ENCODE measurements at regions not wholly inside any gene's neighbourhood (a gene's known extent, or its start where the extent isn't known, plus 50 kb on each side); places are given as distances from the start of the nearest gene placed in this dataset.
"Not testable (repeated sequence)": the region's sequence is repeated elsewhere in the genome, so short reads cannot be mapped to it uniquely, and the experiment has no call there.

DNA sequence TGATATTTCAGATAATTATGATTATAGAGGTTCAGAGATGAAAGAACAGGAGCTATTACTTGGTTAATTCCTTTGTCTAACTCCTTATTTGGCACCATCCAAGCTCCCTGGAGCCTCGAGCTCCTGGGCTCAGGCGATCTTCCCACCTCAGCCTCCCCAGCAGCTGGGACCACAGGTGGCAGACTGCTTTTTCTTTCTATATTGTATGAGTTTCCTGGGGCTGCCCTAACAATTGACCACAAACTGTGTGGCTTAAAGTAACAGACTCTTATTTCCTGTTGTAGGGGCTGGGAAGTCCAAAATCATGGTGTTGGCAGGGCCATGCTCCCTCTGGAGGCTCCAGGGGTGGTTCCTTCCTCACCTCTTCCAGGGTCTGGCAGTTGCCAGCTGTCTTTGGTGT is 163.3 kb upstream of the ADCY1 start:
- DNase-seq, result no peak

DNA sequence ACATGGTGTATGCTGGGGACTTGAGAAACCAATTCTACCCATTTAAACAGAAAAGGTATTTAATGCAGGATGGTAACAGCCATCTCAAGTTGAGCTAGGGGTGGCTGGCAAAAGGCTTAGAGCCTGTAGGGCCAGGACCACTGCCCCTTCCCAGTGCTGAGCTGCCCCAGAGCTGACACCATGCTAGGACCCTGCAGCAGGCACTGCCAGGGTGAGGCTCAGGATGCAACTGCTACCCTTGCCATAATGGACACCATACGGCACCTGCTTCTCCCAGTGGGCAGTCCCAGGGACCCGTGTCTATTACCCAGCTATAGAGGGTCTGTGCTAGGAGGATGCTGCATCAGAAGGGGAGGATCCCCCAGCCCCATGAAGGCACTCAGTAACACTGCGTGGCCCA is 160.7 kb upstream of the ADCY1 start:
- DNase-seq, result no peak

DNA sequence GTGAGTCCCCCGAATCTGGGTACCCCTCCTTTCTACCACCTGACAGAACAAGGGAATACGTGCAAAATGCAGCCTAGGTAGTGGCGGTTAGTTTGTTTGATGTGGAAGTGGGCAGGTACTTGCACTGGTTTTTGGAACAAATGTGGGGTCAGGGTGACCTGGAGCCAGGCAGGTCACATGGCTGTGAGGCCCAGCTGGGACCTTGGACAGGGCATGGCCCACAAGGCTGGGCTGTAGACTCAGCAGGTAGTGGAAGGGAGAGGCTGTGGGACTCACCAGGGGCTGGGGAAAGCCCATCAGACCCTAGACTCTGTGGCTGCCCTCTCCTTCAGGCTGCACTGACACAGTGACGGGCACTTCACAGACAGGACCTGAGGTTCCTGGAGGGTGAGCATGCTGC is 159.9 kb upstream of the ADCY1 start:
- no peak for DNase-seq

DNA sequence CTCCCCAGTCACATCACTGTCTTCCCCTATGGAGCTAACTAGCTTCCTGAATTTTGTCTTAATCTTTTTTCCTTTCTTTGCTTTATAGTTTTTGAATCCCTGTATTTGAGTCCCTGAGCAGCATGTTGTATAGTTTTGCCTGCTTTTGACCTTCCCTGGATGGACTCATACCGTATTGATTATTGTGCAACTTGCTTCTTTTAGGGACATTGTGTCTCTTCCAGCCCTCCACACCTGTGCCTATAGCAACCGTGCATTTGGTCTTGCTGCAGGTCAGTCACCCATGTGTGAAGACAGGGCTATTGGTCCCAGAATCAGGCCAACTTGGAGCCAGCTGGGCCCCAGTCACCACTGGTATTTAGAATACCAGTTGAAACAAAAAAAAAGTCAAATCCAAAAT is 158.9 kb upstream of the ADCY1 start:
- DNase-seq, result no peak

DNA sequence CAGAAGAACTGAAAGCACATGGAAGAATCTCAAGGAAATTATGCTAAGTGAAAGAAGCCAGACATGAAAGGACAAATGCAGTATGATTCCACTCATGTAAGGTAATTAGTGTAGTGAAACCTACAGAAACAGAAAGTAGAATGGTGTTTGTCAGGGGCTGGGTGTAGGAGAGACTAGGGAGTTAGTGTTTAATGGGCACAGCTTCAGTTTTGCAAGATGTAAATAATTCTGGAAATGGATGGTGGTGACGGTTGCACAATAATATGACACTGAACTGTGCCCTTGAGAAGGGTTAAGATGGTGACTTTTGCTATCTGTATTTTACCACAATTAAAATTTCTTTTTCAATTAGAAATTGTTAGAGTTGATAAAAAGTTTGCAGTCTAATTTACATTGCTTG is 157.3 kb upstream of the ADCY1 start:
- DNase-seq, result no peak

DNA sequence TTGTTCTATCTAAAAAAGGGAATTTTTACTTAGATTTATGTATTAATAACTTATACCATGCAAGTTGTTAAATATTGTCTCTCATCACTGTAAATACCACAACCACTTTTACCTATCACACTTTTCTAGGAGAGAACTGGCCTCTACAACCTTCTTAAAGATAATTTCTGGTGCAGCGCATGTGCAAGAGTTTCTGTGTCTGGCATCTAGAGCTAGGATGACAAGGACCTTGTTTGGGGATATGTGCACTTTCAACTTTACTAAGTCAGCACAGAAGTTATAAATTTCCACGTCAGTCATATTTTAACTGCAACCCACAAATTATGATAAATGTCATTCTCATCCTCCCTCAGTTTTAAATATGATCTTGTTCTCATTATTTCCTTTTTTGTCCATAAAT is 156.9 kb upstream of the ADCY1 start:
- no peak for DNase-seq

DNA sequence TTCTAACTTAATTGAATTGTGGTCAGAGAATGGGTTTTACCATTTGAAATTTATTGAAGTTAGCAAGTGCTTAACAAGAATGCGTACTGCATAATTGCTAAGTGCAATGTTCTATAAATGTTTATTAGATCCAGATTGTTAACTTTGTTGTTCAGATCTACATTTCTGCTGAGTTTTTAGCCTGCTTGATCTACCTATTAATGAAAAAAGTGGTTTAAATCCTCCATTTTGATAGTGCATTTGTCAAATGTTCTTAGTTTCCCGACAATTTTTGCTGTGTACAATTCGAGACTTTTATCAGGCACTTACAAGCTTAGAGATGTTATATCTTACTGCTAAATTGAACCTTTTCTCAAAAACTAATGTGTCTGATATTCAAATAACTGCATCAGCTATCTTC is 156.4 kb upstream of the ADCY1 start:
- no peak for DNase-seq

DNA sequence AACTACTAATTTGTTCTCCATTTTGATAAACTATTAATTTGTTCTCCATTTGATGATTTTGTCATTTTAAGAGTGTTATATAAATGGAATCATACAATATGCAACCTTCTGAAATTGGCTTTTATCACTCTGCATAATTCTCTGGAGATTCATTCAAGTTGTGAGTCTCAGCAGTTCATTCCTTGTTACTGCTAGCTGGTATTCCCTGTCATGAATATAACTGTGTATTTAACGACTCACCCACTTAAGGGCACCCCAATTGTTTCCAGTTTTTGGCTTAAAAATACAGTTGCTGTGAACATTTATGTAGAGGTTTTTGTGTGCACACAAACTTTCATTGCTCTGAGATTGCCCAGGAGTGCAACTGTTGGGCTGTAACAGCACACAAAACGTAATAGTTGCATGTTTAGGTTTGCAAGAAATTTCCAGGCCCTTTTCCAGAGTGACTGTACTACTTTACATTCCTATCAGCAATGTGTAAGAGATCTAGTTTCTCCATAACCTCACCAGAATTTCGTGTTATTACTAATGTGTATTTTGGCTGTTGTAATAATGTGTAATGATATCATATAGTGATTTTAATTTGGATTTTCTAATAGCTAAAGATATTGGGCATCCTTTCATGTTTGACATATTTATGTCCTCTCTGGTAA is 153.2 kb upstream of the ADCY1 start:
- no peak for DNase-seq

DNA sequence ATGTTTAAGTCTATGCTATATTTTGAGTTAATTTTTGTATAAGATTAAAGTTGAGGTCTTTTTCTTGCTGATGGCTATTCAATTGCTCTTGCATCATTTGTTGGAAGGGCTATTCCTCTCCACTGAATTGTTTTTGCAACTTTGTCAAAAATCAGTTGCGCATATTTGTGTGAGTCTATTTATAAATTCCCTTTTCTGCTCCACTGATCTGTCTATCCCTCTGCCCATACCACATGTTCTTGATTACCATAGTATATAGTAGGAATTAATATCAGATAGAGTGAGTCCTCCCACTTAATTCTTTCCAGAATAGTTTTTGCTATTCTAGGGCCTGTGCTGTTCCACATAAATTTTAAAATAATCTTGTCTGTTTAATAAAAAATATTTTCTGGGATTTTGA is 152.4 kb upstream of the ADCY1 start:
- DNase-seq, result no peak

DNA sequence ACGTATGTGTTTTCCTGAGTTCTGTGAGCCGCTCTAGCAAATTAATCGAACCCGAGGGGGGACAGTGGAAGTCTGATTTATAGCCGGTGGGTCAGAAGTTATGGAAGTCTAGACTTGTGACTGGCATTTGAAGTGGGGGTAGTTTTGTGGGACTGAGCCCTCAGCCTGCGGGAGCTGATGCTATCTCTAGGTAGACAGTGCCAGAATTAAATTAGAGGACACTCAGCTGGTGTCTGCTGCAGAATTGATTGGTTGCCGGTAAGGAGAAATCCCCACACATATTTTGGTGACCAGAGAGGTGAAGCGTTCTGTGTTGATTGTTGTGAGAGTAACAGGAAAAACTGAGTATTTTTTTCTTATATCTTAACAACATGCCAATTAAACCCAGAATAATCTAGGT is 143.8 kb upstream of the ADCY1 start:
- no peak for DNase-seq

DNA sequence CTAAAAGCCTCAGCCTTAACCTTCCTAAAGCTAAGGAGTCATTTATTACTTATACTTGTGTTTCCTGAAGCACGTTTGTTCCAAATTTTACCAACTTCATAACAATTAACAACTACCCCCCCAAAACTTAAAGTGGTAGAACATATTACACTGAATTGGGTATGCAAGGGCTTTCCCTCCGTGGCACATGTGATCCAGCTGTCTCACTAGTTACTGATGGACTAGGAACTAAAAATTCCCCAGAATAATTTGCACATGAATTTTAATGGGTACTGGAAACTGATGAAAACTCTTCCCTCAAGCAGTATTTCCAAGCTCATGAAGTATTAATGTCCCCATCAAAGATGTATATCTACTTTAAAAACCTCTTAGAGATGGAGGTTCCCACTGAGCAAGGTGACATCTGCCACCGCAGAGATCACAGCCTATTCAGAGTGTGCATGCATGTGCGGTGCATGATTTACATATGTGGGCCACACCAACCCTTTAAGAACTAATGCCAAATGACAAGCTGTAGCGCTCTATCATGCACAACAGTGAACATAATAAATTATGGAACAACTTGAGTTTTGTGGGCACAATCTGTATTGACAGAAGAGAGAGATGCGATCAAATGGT is 139.9 kb upstream of the ADCY1 start:
- no peak for DNase-seq

DNA sequence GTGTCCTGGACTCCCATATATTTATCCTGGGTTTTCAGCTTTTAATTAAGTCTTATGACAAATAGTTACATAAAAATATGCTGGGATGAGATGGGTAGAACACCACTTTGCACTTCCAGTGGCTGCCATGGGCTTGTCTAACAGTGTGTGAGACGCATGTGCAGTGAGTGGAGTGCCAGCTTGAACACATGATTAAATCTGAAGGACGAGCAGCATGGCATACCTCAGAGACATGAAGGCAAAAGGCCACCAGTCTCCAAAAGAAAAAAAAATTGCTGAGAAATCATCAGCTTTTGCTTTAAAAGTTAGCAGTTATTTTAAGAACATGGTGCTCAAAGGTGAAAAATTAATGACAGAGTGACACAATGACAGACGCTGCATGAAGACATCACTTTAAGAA is 139.0 kb upstream of the ADCY1 start:
- no peak for DNase-seq

DNA sequence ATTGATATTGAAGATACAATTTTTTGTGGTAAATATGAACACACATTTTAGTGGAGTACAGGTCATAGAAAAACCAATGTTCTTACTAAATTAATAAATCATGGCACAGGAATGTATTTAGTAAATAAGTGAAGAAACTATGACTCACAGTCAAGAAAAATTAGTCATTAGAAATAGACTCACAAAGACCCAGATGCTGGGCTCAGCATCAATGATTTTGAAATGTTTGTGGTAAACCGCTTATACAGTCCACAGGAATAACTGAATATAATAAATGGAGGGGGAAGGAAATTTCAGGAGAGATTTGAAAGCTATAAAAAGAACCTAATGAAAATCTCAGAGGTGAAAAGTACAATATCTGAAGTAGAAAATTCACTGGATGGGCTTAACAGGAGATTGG is 138.3 kb upstream of the ADCY1 start:
- no peak for DNase-seq

DNA sequence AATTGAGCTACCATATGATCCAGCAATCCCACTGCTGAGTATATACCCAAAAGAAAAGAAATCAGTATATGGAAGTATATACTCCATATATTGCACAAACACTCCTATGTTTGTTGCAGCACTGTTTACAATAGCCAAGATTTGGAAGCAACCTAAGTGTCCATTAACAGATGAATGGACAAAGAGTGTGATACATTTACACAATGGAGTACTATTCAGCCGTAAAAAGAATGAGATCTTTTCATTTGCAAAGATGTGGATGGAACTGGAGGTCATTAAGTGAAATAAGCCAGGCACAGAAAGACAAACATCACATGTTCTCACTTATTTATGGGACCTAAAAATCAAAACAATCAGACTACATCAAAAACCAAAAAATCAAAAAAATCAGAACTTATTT is 133.4 kb upstream of the ADCY1 start:
- DNase-seq, result not testable (repeated sequence)

DNA sequence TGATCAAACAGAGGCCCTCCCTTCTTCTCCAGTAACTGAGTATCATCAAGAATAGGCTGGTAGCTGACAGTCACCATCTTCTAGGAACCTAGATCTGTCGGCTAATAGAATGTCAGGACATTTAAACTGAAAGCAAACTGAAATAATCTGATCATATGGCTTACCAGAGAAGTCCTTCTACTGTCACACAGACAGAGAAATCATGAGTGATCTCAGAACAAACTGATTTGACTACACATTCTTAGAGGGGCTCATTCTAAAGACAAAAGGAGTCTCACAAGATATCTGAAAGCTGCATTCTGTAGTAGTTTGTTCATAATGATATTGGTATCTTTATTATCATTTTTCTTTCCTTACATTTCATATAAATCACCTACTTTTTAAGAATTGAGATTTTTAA is 130.9 kb upstream of the ADCY1 start:
- no peak for DNase-seq

DNA sequence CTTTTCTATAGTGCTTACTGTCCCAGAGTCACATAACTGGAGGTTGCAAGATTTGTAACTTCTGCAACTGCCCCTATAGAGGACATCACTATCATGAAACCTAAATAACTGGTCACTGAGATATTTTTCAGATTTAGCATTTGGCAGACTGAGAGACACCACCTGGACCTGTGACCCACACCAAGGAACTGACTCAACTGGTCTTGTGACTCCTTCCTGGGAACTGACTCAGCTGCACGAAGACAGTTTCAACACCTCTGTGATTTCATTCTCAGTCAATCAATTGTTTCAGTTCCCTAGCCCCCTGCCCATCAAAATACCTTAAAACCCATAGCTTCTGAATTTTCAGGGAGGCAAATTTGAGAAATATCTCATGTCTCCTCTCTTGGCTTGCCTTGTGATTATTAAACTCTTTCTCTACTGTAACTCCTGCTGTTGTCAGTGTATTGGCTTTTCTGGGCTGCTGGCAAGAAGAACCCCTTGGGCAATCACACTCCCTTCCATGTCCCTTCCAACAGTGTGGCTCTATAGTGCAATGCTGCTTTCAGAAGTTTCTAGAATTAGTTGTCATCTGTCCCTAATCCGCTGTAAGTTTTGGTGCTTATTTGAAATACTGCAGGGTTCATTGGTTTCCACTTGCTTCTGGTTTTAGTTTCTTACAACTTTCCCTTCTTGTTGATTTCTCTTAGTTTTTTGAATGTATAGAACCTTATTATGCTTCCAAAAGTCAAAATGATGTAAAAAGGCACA is 127.8 kb upstream of the ADCY1 start:
- DNase-seq, result no peak

DNA sequence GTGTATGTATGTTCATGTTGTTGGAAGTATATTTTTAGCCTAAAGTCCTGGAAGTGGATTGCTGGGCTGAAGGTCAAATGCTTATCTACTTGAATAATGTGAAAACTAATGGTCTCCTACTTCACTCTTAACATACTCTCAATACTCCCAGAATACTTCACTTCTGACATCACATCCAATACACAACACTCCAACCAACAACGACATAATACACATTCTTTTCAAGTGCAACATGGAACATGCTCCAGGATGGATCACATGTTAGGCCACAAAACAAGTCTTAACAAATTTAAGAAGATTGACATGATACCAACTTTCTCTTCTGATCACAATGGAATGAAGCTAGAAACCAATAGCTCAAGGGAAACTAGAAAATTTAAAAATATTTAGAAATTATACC is 126.9 kb upstream of the ADCY1 start:
- DNase-seq, result no peak

DNA sequence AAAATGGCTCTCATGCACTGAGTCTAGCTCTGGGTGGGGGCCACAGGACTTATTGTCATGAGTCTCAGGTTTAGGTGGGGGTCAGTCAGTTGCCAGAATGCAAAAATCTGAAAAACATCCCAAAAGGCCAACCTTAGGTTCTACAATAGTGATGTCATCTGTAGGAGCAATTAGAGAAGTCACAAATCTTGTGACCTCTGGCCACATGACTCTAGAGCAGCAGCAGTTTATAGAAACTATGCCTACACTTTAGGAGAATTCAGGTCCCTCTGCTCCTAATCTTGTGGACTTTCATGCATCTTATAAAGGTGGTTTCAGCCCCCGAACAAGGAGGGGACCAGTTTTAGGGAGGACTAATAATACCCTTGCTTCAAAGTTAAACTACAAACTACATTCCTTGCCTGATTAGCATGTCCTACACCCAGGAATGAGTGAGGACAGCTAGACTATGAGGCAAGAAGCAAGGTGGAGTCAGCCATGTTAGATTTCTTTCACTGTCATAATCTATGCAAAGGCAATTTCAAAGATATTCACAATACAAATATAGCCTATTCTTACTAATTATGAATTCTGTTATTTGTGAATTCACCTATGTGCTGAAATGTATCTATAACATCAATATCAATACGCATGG is 123.5 kb upstream of the ADCY1 start:
- no peak for DNase-seq

DNA sequence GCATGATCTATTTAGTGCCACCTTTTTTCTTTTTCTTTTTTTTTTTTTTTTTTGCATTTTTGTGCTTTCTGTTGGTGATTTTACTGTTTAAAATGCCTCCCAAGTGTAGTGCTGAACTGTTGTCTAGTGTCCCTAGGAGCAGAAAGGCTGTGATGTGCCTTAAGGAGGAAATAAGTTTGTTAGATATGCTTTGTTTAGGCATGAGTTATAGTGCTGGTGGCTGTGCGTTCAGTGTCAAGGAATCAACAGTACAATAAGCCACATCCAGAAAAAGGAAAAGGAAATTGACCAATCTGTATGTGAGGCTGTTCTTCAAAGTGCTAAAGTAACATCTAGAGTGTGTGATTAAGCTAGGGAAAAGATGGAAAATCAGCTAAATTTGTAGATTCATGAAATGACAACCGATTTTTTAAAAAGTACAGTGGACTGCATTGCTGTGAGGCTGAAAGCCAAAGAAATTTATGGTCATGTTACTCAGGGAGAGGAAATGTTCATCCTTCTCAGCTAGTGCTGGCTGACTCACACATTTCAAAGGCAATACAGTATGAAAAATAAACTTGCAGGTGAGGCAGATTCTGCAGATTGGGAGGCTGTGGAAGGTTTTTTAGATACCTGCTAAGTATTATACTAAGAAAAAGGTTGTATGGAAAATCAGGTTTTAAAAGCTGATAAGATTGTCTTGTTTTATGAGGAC is 122.7 kb upstream of the ADCY1 start:
- DNase-seq, result no peak

DNA sequence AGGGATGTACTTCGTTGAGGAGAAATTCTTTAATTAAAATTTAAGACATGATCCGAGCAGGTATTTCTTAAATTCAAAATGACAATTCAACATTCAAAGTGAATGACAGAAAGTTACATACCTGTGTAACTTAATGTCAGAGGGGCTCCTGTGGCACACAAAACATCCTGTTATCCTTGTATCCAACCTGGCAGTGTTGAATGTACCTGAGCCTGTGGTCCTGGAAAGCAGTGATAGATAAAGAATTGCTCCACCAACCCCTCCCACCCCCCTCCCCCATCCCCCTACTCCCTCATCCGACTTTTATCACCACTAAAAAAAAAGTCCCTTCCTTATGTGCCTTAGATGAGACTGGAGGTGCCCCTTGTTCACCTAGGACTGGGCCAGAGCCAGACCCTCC is 119.4 kb upstream of the ADCY1 start:
- no peak for DNase-seq

DNA sequence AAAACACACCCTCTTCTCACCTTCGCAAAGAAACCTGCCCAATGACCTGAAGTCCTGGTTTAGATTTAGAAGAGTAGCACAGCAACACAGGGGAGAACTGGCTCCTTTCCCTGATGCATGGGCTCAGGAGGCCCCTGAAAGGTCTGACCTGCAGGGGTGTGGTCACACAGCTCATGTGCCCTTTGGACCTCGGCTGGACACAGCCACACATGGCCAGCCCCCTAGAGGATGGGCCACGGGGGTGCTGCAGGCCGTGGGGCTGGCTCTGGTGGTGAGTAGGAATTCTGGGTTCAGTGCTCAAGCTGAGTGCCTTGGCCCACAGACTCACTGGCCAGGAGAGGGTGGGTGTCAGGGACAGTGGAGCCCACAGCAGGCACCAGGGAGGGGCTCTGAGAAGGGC is 118.5 kb upstream of the ADCY1 start:
- DNase-seq, result no peak

DNA sequence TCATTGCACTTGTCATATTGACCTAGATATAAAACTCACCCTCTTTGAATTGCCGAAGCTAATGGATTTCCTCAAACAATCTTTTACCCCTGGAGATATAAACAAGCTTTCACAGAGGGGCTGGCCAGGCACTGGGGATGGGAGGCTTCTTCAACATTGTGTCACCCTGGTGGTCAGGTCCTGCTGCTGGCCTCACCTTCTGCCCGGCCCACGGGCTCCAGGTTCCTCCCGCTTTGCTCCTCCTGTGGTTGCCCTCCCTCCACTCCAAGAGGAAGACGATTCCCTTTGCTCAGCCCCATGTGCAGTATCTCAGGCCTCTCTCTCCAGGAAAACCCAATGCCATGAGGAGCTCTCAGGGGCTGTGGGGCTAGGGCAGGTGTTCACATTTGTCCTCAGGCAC is 118.1 kb upstream of the ADCY1 start:
- no peak for DNase-seq

DNA sequence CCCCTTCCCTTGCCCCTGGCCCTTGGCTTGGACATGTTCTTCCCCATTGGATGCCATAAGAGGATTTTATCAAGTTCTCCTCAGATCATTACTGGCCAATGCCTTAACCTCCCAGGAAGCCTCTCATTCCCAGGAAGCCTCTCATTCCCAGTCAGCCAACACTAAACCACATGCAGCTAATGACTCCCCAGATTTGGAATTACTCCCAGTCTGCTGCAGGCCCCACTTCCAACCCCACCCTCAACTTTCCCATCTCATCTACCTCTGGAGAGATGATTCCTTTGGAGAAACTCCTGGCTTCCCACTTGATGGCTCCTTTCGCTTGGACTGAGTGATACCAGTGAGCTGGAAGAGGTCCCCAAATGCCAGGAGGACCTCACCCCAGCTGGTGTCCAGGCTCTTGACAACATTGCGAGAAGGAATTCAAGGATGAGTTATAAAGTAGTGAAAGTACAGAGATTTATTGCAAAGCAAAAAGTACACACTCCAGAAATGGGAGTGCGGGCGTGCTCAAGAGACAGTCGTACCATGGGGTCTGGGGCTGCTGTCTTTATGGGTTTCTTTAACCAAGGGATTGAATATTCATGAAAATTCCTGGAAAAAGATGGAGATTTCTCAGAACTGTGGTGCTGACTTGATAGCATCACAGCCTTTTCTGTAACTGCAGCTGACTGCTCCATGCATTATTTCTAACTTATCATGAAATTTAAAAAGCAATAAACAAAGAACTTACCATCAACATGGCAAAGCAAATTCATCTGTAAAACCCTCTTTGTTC is 117.2 kb upstream of the ADCY1 start:
- DNase-seq, result no peak

Measured in CD4-positive, alpha-beta T cell treated with Interleukin-1 beta for 1 hour (primary cell).